Stimulated activated memory B cell treated with anti-CD40 and anti-IgM and Interleukin-4, amounts not matched to agents 10 μg/mL and 1 μg/mL and 100 μg/mL, for 72 hours (primary cell): ENCODE measurements at regions not wholly inside any gene's neighbourhood (a gene's known extent, or its start where the extent isn't known, plus 50 kb on each side); places are given as distances from the start of the nearest gene placed in this dataset.

Source experiments
- ATAC-seq: fragments of 150-1000 bp; cut with Tn5 transposase; 2 replicates; pipeline ENCODE4 v1.10.0; 2021
- H3K27ac Mint-ChIP-seq: one replicate; pipeline ENCODE4 v1.8.0; 2022; ENCODE audit warnings: mild to moderate bottlenecking, mixed read lengths
- H3K27me3 Mint-ChIP-seq: one replicate; pipeline ENCODE4 v1.8.0; 2022; ENCODE audit warnings: mixed read lengths
- H3K36me3 Mint-ChIP-seq: one replicate; pipeline ENCODE4 v1.8.0; 2022; ENCODE audit warnings: mixed read lengths
- H3K4me1 Mint-ChIP-seq: one replicate; pipeline ENCODE4 v1.8.0; 2022; ENCODE audit warnings: mixed read lengths
- H3K4me3 Mint-ChIP-seq: one replicate; pipeline ENCODE4 v1.8.0; 2022; ENCODE audit warnings: mild to moderate bottlenecking, moderate library complexity, mixed read lengths
- H3K9me3 Mint-ChIP-seq: one replicate; pipeline ENCODE4 v1.8.0; 2022; ENCODE audit warnings: mixed read lengths

DNA sequence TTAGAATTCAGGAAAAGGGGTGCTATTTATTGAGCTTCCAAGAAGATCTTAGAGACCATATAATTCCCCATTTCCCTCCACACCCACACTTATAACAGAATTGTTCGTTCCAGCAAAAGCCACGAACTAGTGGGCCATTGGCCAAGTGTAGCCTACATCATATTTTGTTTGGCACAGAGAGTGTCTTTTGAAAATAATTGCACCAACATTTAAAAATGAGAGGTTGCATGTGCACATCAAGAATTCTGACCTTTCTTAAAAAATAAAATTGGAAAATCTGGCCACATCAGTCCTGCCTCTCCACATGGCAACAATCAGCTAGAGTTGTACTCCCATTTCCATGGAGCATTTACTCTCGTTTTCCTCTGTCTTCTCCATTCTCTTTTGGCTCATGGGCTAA lies 655.5 kb upstream of the FANCL start:
- H3K36me3 Mint-ChIP-seq, result no peaks in the 10 kb centered on the region
- H3K27me3 Mint-ChIP-seq, result peaks cover 71% of the 10 kb centered on the region
- ATAC-seq, result no peak
- H3K27ac Mint-ChIP-seq, result no peak overlapping the region
- H3K4me1 Mint-ChIP-seq, result no peaks in the 10 kb centered on the region
- no peak overlapping the region for H3K4me3 Mint-ChIP-seq
- H3K9me3 Mint-ChIP-seq, result no peaks in the 10 kb centered on the region

DNA sequence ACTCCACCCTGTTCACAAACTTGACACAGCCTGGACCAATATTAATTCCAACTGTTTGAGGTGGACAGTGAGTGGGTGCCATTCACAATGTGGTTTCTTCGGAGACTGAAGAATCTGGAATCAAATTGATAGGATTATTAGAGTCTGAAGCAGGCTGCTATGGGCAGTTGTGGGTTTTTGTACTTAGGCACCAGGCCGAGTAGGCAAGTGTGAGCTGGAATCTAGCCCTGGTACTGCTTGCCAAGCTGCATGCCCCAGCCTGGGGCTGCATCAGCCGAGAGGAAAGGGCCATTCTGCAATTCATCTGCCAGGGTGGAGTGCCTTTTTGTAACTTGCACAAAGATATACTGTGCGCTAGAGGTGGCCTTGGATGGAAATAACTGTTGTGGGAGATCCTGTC lies 654.7 kb upstream of the FANCL start:
- no peak for ATAC-seq
- H3K4me3 Mint-ChIP-seq, result no peak overlapping the region
- H3K9me3 Mint-ChIP-seq, result no peaks in the 10 kb centered on the region
- no peaks in the 10 kb centered on the region for H3K36me3 Mint-ChIP-seq
- no peaks in the 10 kb centered on the region for H3K4me1 Mint-ChIP-seq
- H3K27ac Mint-ChIP-seq, result no peak overlapping the region
- peaks cover 71% of the 10 kb centered on the region for H3K27me3 Mint-ChIP-seq

DNA sequence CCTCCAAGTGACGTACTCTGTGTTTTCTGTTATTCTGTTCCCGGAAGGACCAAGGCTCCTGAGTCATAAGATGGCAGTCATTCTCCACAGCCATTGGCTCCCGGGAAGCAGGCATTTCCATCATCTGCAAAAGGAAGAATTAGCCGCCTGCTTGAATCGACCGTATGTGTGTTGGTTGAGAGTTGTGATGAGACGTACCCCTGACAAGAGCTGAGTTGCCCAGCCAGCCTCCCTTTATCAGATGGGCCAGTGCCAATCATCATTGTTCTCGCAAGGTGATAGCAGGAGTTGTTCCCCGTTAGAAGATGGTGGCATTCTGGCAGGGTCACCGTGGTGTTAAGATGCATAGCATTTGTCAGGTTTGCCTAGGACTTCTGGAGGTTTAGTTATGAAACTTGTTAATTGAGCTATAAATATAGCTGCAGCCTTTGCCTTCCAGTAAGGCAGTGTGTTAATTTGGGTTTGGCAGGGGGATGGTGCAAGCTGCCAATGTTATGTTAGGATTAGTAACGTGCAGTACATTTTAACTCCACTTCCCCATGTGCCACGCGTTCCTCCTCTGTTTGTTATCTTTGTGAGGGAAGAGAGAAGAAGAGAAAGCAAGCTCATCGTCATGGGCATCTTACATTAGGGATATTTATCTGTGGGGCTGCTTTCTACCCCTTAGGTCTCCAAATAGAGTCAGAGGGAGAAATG lies 652.7 kb upstream of the FANCL start:
- H3K36me3 Mint-ChIP-seq, result no peaks in the 10 kb centered on the region

DNA sequence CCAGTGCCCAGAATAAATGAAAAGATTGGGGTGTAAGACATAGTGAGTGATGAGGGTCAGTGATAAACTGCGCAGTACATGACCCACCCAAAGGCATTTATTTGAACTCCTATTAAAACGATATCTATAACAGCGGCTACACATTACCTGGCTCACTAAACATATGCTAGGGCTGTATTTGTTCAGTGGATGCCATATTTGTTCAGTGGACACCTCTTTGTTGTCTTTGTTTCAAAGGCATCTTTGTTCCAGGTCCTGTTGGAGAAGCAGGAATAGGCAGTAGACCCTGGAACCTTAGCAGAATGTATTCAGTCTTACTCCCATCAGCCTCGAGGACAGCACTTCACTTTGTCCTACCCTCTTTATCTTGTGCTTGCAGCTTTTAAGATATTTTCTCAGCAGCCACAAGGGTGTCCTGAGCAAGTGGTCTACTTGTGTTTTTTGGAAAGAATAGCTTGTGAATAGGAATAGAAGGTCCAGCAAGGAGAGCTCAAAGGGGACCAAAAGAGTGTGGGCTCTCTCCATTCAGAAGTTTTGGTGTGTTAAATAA lies 650.8 kb upstream of the FANCL start:
- Mint-ChIP-seq H3K4me3 (no peak overlapping the region), H3K4me1 (no peaks in the 10 kb centered on the region), H3K27me3 (peaks cover 60% of the 10 kb centered on the region), H3K36me3 (no peaks in the 10 kb centered on the region), H3K27ac (no peak overlapping the region), H3K9me3 (no peaks in the 10 kb centered on the region)
- ATAC-seq, result no peak

More for the DNA sequence above, 652.7 kb upstream of the FANCL start:
- no peak overlapping the region for H3K4me3 Mint-ChIP-seq
- peaks cover 58% of the 10 kb centered on the region for H3K27me3 Mint-ChIP-seq
- ATAC-seq, result no peak
- no peak overlapping the region for H3K27ac Mint-ChIP-seq
- H3K9me3 Mint-ChIP-seq, result no peaks in the 10 kb centered on the region
- no peaks in the 10 kb centered on the region for H3K4me1 Mint-ChIP-seq

DNA sequence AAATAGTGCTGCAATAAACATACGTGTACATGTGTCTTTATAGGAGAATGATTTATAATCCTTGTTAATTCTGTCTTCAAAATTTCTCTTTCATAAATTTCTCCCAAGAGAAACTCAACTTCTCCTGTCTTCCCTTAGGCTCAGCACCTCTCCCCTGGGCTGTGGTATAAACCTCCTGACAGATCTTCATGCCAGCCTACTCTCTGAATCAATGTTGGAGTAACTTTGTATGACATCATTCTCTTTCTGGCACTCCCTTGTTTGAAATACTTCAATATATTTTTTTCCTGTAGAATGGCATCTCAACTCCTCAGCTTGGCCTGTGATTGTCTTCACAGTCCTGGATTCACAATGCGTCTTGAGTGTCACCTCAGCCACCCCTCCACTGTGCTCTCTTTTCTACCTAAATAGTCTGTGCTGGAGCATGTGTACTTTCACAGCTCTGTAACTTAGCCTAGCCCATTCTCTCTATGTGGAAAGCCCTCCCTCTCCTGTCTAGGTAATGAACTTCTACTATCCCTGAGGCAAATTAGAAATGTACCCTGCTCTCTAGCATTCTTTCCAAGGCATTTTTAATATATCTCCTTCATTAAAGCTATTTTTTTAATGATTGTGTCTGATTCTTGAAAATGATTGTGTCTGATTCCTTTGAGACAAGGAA lies 649.9 kb upstream of the FANCL start:
- no peak overlapping the region for H3K27ac Mint-ChIP-seq
- H3K36me3 Mint-ChIP-seq, result no peaks in the 10 kb centered on the region
- ATAC-seq, result no peak
- H3K27me3 Mint-ChIP-seq, result peaks cover 52% of the 10 kb centered on the region
- no peak overlapping the region for H3K4me3 Mint-ChIP-seq
- no peaks in the 10 kb centered on the region for H3K9me3 Mint-ChIP-seq
- no peaks in the 10 kb centered on the region for H3K4me1 Mint-ChIP-seq

DNA sequence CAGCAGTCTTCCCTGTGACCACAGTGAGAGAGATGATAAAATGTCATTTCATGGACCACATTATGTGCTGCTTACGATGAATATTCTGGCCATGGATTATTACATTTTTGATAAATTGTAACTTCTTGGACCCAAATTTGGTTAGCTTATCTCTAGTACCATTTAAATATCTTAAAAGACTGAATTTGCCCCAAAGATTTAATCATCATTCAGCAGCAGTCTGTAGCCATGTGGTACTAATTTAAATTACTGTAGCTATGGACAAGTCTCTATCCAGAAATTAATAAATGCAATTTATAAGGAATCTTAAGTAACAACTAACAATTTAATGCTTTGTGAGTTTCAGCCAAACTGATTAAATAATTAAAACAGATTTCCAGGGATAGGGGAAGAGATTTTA lies 644.9 kb upstream of the FANCL start:
- no peak for ATAC-seq
- no peaks in the 10 kb centered on the region for H3K4me1 Mint-ChIP-seq
- H3K27ac Mint-ChIP-seq, result no peak overlapping the region
- H3K36me3 Mint-ChIP-seq, result no peaks in the 10 kb centered on the region
- peaks cover 18% of the 10 kb centered on the region for H3K27me3 Mint-ChIP-seq
- no peak overlapping the region for H3K4me3 Mint-ChIP-seq
- H3K9me3 Mint-ChIP-seq, result no peaks in the 10 kb centered on the region

DNA sequence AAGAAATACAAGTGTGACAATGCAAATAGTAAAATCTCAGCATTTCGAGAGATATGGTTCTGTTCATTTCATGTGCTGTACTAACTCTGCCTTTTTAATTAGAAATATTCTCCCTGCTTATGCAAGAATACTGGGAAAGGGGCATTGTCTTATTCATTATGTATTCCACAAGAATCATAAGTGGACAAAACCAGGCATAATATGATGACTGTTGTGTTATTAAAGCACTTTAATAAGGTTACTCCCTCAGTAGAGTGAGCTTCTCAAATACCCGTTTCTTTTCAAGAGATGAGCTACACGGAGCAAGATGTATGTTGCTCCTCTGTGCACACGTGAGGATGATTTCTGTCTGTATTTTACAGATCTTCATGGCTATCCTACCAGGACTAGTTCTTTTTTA lies 638.7 kb upstream of the FANCL start:
- Mint-ChIP-seq H3K9me3 (no peaks in the 10 kb centered on the region), H3K4me1 (no peaks in the 10 kb centered on the region), H3K27me3 (no peaks in the 10 kb centered on the region), H3K27ac (no peak overlapping the region), H3K4me3 (no peak overlapping the region), H3K36me3 (no peaks in the 10 kb centered on the region)
- no peak for ATAC-seq

DNA sequence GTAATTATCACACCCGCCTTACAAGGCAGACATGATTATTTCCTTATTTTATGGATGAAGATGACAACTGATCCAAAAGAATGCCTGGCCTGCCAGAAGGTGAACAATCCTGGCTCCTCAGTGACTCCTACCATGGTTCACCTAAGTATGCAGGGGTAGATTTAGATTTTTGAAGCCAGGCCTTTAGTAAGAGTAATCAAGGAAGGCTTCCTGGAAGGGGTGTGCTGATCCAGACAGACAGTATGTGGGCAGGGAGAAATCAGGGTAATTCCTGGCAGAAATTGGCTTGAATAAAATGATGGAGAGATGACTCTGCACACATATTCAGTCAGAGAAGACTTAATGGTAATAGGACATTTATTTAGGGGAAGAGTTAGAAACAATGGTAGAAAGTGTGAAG lies 637.7 kb upstream of the FANCL start:
- Mint-ChIP-seq H3K4me3 (no peak overlapping the region), H3K36me3 (no peaks in the 10 kb centered on the region), H3K9me3 (no peaks in the 10 kb centered on the region), H3K4me1 (no peaks in the 10 kb centered on the region), H3K27me3 (no peaks in the 10 kb centered on the region), H3K27ac (no peak overlapping the region)
- ATAC-seq, result no peak

DNA sequence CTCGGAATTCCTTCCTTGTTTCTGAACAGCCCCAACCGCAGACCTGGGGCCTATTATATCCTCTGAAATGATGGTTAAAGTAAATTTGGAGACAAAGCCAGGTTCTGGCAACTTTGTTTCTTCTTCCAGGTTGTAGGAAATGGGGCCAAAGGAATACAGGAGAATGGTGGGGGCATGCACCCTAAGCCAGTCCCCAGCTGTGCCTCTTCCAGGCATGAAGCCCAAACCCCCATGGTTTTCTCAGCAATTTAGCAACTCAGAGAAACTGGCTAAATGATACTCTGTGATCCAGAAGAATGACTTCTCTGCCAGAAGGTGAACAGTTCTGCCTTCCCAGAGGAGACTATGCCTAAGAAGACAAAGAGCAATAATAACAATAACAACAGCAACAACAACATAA lies 635.0 kb upstream of the FANCL start:
- Mint-ChIP-seq H3K36me3 (no peaks in the 10 kb centered on the region), H3K4me1 (peaks cover 9% of the 10 kb centered on the region), H3K27me3 (no peaks in the 10 kb centered on the region), H3K4me3 (no peak overlapping the region), H3K9me3 (no peaks in the 10 kb centered on the region), H3K27ac (no peak overlapping the region)
- ATAC-seq, result no peak

DNA sequence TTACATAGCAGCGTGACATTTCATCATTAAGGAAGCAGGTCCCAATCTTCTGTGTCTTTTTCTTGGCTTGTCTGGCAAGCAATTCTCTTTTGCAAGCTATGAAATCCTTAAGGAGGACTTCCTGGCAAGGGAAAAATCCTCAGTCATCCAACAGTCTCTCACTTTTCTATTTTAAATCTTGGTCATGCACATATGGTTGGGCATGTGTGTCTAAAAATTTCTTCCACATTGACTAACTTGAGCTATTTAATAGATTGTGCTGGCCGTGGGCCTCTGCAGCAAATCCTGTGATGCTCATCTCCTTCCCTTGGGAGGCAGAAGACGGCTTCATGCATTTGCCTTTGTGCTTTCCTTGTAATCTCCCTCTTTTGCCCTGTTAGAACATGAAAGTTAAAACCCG lies 634.3 kb upstream of the FANCL start:
- H3K27ac Mint-ChIP-seq, result no peak overlapping the region
- no peaks in the 10 kb centered on the region for H3K9me3 Mint-ChIP-seq
- H3K4me3 Mint-ChIP-seq, result no peak overlapping the region
- peaks cover 14% of the 10 kb centered on the region for H3K4me1 Mint-ChIP-seq
- ATAC-seq, result no peak
- H3K27me3 Mint-ChIP-seq, result no peaks in the 10 kb centered on the region
- no peaks in the 10 kb centered on the region for H3K36me3 Mint-ChIP-seq

DNA sequence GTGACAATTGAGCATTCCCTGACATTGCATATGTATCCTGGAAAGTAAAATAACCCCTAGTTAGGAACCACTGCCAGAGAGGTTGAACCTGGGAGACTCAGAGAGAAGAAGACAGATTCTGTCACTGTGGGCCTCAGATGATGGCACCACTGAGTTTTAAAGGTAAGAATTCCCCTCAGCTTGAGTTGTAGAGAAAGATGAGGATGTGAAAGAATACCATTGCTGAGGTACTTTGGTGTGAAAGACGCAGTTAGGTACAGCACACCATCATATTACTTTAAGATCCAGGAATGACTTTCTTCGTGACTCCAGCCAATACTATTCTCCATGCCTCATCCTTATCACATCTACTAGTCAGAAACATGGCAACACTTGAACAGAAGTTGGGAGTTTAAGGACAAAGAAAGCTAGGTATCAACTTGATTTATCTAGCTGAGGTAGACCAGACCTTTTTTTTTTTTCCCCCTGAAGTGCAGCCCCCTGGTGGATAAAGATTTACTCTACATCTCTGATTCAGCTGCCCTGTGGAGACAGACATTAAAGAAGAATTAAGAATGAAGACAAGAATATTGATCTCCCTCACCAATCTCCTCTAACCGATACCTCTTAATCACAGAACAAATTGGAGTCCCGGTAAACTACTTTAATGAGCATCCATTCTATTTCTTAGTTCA lies 630.5 kb upstream of the FANCL start:
- no peaks in the 10 kb centered on the region for H3K9me3 Mint-ChIP-seq
- H3K36me3 Mint-ChIP-seq, result no peaks in the 10 kb centered on the region
- H3K27me3 Mint-ChIP-seq, result no peaks in the 10 kb centered on the region
- H3K27ac Mint-ChIP-seq, result no peak overlapping the region
- H3K4me3 Mint-ChIP-seq, result no peak overlapping the region
- ATAC-seq, result peak; percentile 75
- H3K4me1 Mint-ChIP-seq, result peaks cover 14% of the 10 kb centered on the region

DNA sequence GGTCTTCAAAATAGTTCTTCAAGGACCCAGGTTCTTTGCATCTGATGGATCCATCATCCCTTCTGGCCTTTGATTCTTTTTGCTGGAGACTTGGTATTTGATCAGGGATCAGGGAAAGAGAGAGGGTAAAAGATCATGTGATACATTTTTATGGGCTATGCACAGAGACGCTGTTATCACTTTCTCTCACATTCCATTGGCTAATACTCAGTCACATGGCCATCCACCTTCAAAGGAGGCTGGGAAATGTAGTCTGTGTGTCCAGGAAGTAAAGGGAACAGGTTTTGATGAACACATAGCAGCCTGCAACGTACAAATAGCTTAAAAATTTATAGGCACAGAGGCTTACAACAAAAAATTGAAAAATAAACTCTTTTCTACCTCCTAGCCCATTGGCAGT lies 629.6 kb upstream of the FANCL start:
- Mint-ChIP-seq H3K27ac (no peak overlapping the region), H3K4me3 (no peak overlapping the region), H3K36me3 (no peaks in the 10 kb centered on the region), H3K4me1 (peaks cover 21% of the 10 kb centered on the region), H3K9me3 (no peaks in the 10 kb centered on the region), H3K27me3 (no peaks in the 10 kb centered on the region)
- no peak for ATAC-seq

DNA sequence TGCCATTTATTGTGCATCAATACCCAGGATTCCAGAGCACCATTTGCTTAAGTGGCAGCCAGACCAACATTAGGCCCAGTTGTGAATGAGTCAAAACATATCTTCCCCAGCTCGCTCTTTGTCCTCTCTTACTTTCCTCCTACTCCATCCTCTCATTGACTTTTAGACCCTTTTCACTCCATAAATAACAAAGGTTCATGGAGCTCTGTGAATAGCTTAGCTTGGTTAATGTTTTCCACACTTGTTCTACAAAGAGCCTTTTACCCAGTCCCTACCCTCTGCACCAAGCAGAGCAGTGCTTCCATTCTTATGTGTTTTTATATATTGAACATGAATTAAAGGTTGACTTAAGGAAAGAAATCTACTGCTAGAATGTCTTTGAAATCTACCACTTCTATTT lies 625.8 kb upstream of the FANCL start:
- Mint-ChIP-seq H3K27ac (no peak overlapping the region), H3K36me3 (no peaks in the 10 kb centered on the region), H3K27me3 (no peaks in the 10 kb centered on the region), H3K4me3 (no peak overlapping the region), H3K9me3 (no peaks in the 10 kb centered on the region), H3K4me1 (peaks cover 45% of the 10 kb centered on the region)
- ATAC-seq, result no peak

DNA sequence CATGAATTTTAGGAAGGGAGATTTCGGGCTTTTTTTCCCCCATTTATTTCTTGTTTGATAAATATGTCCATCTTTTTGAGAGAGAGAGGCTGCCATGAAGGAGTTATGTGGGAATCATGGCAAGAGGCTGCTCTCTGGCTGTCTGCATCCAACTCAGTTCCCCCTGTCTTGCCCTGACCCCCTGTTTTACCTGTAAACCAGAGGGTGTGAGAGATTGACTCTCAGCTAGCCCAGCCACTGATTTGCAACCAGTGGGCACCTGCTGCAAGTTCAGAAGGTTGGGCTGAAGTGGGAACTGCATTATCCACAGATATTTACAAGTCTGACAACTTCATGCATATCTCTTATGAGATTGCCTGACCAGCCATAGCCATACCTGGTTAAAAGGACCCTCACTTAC lies 625.4 kb upstream of the FANCL start:
- H3K4me1 Mint-ChIP-seq, result peaks cover 45% of the 10 kb centered on the region
- no peak overlapping the region for H3K4me3 Mint-ChIP-seq
- no peaks in the 10 kb centered on the region for H3K27me3 Mint-ChIP-seq
- no peak for ATAC-seq
- H3K27ac Mint-ChIP-seq, result peak overlapping the region; percentile 82
- no peaks in the 10 kb centered on the region for H3K36me3 Mint-ChIP-seq
- H3K9me3 Mint-ChIP-seq, result peaks cover 2% of the 10 kb centered on the region

DNA sequence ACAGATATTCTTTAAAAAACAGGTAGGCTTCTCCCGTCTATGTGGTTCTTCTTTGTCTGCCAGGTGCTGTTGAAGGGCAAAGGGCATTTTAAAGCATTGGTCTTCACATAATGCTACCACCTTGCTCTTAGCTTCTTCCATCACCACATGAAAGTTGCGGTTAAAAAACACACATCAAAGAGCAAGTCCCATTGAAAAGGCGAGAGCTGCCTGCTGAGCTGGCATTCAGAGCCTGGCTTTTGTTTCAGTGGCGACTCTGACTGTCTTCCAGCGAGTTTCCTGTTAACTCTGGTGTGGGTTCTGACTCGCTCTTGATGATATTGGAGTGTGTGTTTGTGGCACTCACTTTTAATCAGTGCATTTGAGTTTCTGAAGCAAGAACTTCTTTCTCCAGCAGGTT lies 624.9 kb upstream of the FANCL start:
- H3K4me3 Mint-ChIP-seq, result no peak overlapping the region
- H3K27me3 Mint-ChIP-seq, result no peaks in the 10 kb centered on the region
- peaks cover 2% of the 10 kb centered on the region for H3K9me3 Mint-ChIP-seq
- peak; percentile 59 for ATAC-seq
- peaks cover 40% of the 10 kb centered on the region for H3K4me1 Mint-ChIP-seq
- H3K27ac Mint-ChIP-seq, result peak overlapping the region; percentile 82
- no peaks in the 10 kb centered on the region for H3K36me3 Mint-ChIP-seq

DNA sequence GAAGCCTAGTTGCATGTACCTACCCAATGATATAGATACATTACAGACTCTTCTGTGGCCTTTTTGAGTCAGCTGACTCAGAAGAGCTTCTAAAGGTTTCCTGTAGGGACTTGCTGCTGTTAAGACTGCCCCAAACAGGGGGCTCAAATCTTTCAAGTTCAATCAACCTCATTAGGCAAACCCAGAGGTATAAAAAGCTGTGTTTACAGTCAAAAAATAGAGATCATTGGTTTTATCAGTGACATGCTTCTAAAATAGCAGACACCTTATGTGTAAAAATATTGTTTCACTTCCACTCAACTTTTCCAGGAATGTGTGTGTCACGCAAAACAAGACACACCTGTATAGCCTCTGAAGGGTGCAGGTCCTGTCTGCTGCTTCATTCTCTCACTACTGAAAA lies 624.3 kb upstream of the FANCL start:
- H3K9me3 Mint-ChIP-seq, result peaks cover 2% of the 10 kb centered on the region
- H3K4me1 Mint-ChIP-seq, result peaks cover 36% of the 10 kb centered on the region
- H3K36me3 Mint-ChIP-seq, result no peaks in the 10 kb centered on the region
- peak; percentile 73 for ATAC-seq
- H3K27me3 Mint-ChIP-seq, result no peaks in the 10 kb centered on the region
- peak overlapping the region; percentile 82 for H3K27ac Mint-ChIP-seq
- peak overlapping the region; percentile 53 for H3K4me3 Mint-ChIP-seq
